ENCODE measurements at regions not wholly inside any gene's neighbourhood (a gene's known extent, or its start where the extent isn't known, plus 50 kb on each side); places are given as distances from the start of the nearest gene placed in this dataset.

- TF ChIP-seq EZH2phosphoT487 (IDR thresholded peaks at IDR 0.05; ENCODE audit: unreplicated experiment) (no peak), CREB1 (CRISPR knock-in tag; IDR thresholded peaks at IDR 0.05; ENCODE audit: low read depth) (no peak), NANOG (IDR thresholded peaks at IDR 0.05; ENCODE audit: borderline replicate concordance) (no peak), REST (IDR thresholded peaks at IDR 0.05; ENCODE audit: unreplicated experiment) (no peak), POLR2AphosphoS5 (IDR thresholded peaks at IDR 0.05; ENCODE audit: low read depth) (no peak)
Observed at GRCh38 chr5:74296685-74297408, 343.7 kb downstream of the ENC1 start (continued).

GRCh38 chr5:74295676-74296075, 344.9 kb downstream of the ENC1 start:
- H2AFZ ChIP-seq = no peak overlapping the region
- H3K79me2 ChIP-seq (replicated peaks; ENCODE audit: insufficient read depth) = no peaks in the 10 kb centered on the region
- H3K27me3 ChIP-seq (ENCODE audit: insufficient read depth) = no peaks in the 10 kb centered on the region
- Mint-ChIP-seq H3K27me3 (ENCODE audit: insufficient read depth, low read depth, poor library complexity) (peaks cover 4% of the 10 kb centered on the region), H3K27ac (no peak overlapping the region), H3K9me3 (no peaks in the 10 kb centered on the region), H3K36me3 (ENCODE audit: low read depth) (no peaks in the 10 kb centered on the region), H3K4me1 (no peaks in the 10 kb centered on the region), H3K4me3 (no peak overlapping the region)
- H3K4me2 ChIP-seq = no peak overlapping the region
- DNase-seq (ENCODE audit: low spot score) (no peak), ATAC-seq (no peak)
- no peaks in the 10 kb centered on the region for H3K4me1 ChIP-seq (ENCODE audit: insufficient read depth)
- no peak overlapping the region for H3K27ac ChIP-seq (ENCODE audit: low read depth)
- H3K36me3 ChIP-seq (ENCODE audit: insufficient read depth) = no peaks in the 10 kb centered on the region
- no peaks in the 10 kb centered on the region for H3K9me2 ChIP-seq (ENCODE audit: insufficient read depth)
- no peaks in the 10 kb centered on the region for H4K20me1 ChIP-seq (replicated peaks; ENCODE audit: insufficient read depth)
- no peak overlapping the region for H3K4me3 ChIP-seq
- no peak for TF ChIP-seq ZNF331 (CRISPR knock-in tag; IDR thresholded peaks at IDR 0.05; ENCODE audit: low read depth)
- no peak for TF ChIP-seq CREB1 (CRISPR knock-in tag; IDR thresholded peaks at IDR 0.05; ENCODE audit: low read depth)
- no peak for TF ChIP-seq JUNB (IDR thresholded peaks at IDR 0.05; ENCODE audit: unreplicated experiment)
- TF ChIP-seq ZNF462 (CRISPR knock-in tag; IDR thresholded peaks at IDR 0.05) = no peak
- no peak for TF ChIP-seq EZH2phosphoT487 (IDR thresholded peaks at IDR 0.05; ENCODE audit: unreplicated experiment)
- no peak for TF ChIP-seq ZNF114 (CRISPR knock-in tag; IDR thresholded peaks at IDR 0.05)
- no peak for TF ChIP-seq STAT1 (IDR thresholded peaks at IDR 0.05; ENCODE audit: unreplicated experiment)
- no peaks in the 10 kb centered on the region for H3F3A ChIP-seq (replicated peaks; ENCODE audit: low read depth)

Measured in GM23338 (cell line).